MM.1S (cell line): ENCODE measurements at regions not wholly inside any gene's neighbourhood (a gene's known extent, or its start where the extent isn't known, plus 50 kb on each side); places are given as distances from the start of the nearest gene placed in this dataset.

Experiments used
- CTCF ChIP-seq: fragments of 300-600 bp; sonication (generic); IDR thresholded peaks from 2 replicates; pipeline ENCODE4 v1.5.1; 2016; ENCODE audit warnings: antibody characterized with exemption, low read length, mixed read lengths
- EZH2 ChIP-seq: fragments of 300-600 bp; sonication (generic); optimal IDR thresholded peaks from 2 replicates; pipeline ENCODE3; 2017; ENCODE audit warnings: low read depth, mild to moderate bottlenecking, antibody characterized with exemption, low read length, mixed read lengths
- EZH2phosphoT487 ChIP-seq: fragments of 300-600 bp; sonication (generic); IDR thresholded peaks from 2 replicates; pipeline ENCODE4 v1.6.1; 2018; ENCODE audit warnings: antibody characterized with exemption, low read length

- TF ChIP-seq CTCF: no peak
- TF ChIP-seq EZH2phosphoT487: no peak
- TF ChIP-seq EZH2: no peak
Observed at GRCh38 chr1:61011561-61012263, 70.6 kb upstream of the NFIA start.
